ENCODE measurements at regions not wholly inside any gene's neighbourhood (a gene's known extent, or its start where the extent isn't known, plus 50 kb on each side); places are given as distances from the start of the nearest gene placed in this dataset.

DNA sequence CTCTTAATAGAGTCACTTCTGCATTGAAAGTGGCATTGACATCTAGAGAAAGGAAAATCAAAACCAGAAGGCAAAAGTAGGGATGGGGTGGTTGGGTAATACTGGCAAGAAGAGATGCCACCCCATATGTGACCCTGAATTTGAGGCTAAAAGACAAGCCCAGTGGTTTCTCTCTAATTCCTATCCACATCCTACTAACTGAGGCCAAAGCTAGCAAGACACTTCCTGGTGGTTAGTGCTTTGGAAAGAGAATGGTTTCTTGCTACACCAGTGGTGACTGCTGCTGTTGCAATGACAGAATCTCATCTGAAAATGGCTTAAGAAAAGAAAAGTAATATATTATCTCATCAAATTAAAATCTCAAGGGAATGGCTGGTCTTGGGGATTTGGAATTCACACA is 640.6 kb downstream of the EPHA4 start:
- TF ChIP-seq, protein P1, sequence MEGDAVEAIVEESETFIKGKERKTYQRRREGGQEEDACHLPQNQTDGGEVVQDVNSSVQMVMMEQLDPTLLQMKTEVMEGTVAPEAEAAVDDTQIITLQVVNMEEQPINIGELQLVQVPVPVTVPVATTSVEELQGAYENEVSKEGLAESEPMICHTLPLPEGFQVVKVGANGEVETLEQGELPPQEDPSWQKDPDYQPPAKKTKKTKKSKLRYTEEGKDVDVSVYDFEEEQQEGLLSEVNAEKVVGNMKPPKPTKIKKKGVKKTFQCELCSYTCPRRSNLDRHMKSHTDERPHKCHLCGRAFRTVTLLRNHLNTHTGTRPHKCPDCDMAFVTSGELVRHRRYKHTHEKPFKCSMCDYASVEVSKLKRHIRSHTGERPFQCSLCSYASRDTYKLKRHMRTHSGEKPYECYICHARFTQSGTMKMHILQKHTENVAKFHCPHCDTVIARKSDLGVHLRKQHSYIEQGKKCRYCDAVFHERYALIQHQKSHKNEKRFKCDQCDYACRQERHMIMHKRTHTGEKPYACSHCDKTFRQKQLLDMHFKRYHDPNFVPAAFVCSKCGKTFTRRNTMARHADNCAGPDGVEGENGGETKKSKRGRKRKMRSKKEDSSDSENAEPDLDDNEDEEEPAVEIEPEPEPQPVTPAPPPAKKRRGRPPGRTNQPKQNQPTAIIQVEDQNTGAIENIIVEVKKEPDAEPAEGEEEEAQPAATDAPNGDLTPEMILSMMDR (IDR thresholded peaks at IDR 0.05; ENCODE audit: insufficient read depth, low read depth, low read length), result no peak
- TF ChIP-seq EZH2 (IDR thresholded peaks at IDR 0.05; ENCODE audit: insufficient read depth, low read length), result no peak
